WTC11 (cell line): ENCODE measurements at regions not wholly inside any gene's neighbourhood (a gene's known extent, or its start where the extent isn't known, plus 50 kb on each side); places are given as distances from the start of the nearest gene placed in this dataset.

Source experiments
- ATAC-seq: fragments of 200-7000 bp; cut with Tn5 transposase; 2 replicates; pipeline ENCODE4 v1.10.0; 2021; ENCODE audit warnings: mild to moderate bottlenecking, moderate library complexity
- CTCF ChIA-PET: fragments of 300-600 bp; sonication (Branson Sonifier 250); formaldehyde crosslinking; loops from one replicate; lab custom pipeline; 2021; ENCODE audit warnings: antibody characterized with exemption; lab: Charles Lee
- POLR2A ChIA-PET: fragments of 350-600 bp; sonication (Branson Sonifier 250); formaldehyde crosslinking; loops from one replicate; lab custom pipeline; 2021; ENCODE audit warnings: antibody characterized with exemption; lab: Charles Lee
- DNase-seq: peaks from one replicate; pipeline ENCODE4 v3.0.0; 2021; ENCODE audit warnings: low spot score
- H3K27ac Mint-ChIP-seq: 2 replicates; pipeline ENCODE4 v1.8.0; 2021; ENCODE audit warnings: mixed read lengths
- H3K27me3 Mint-ChIP-seq: 2 replicates; pipeline ENCODE4 v1.8.0; 2021; ENCODE audit warnings: low read depth, mild to moderate bottlenecking, moderate library complexity, mixed read lengths
- H3K36me3 Mint-ChIP-seq: 2 replicates; pipeline ENCODE4 v1.8.0; 2021; ENCODE audit warnings: mixed read lengths
- H3K4me1 Mint-ChIP-seq: 2 replicates; pipeline ENCODE4 v1.8.0; 2022; ENCODE audit warnings: mixed read lengths
- H3K4me3 Mint-ChIP-seq: 2 replicates; pipeline ENCODE4 v1.8.0; 2021; ENCODE audit warnings: mild to moderate bottlenecking, moderate library complexity, mixed read lengths
- H3K9me3 Mint-ChIP-seq: 2 replicates; pipeline ENCODE4 v1.8.0; 2021; ENCODE audit warnings: mixed read lengths
- ATF1 ChIP-seq: sonication (generic); formaldehyde crosslinking; IDR thresholded peaks from 2 replicates; pipeline ENCODE4 v1.8.1; 2023; ENCODE audit warnings: mild to moderate bottlenecking, moderate library complexity, missing genetic modification reagents
- CREM ChIP-seq: sonication (generic); formaldehyde crosslinking; IDR thresholded peaks from 2 replicates; pipeline ENCODE4 v1.8.1; 2022; ENCODE audit warnings: mild to moderate bottlenecking, missing genetic modification reagents, moderate library complexity
- EMX1 ChIP-seq: fragments of 250-450 bp; sonication (Bioruptor Pico); IDR thresholded peaks from 2 replicates; pipeline ENCODE4 v1.8.0; 2021; ENCODE audit warnings: mild to moderate bottlenecking
- MYBL2 ChIP-seq: sonication (generic); formaldehyde crosslinking; IDR thresholded peaks from 2 replicates; pipeline ENCODE4 v1.8.1; 2023; ENCODE audit warnings: mild to moderate bottlenecking, moderate library complexity, missing genetic modification reagents
- NFATC4 ChIP-seq: fragments of 250-450 bp; sonication (Bioruptor Pico); IDR thresholded peaks from 2 replicates; pipeline ENCODE4 v1.9.0; 2021; ENCODE audit warnings: mild to moderate bottlenecking
- NFYB ChIP-seq: sonication (generic); formaldehyde crosslinking; conservative IDR thresholded peaks from 2 replicates; pipeline ENCODE4 v1.8.0; 2022; ENCODE audit warnings: low read depth, missing genetic modification reagents
- NR2C2 ChIP-seq: sonication (generic); formaldehyde crosslinking; IDR thresholded peaks from 2 replicates; pipeline ENCODE4 v1.8.0; 2022; ENCODE audit warnings: mild to moderate bottlenecking, missing genetic modification reagents
- TEAD1 ChIP-seq: sonication (generic); formaldehyde crosslinking; IDR thresholded peaks from 2 replicates; pipeline ENCODE4 v1.8.0; 2022; ENCODE audit warnings: mild to moderate bottlenecking, missing genetic modification reagents
- TP53 ChIP-seq: sonication (generic); formaldehyde crosslinking; IDR thresholded peaks from 2 replicates; pipeline ENCODE4 v1.8.1; 2023; ENCODE audit warnings: mild to moderate bottlenecking, missing genetic modification reagents
- ZNF121 ChIP-seq: sonication (generic); formaldehyde crosslinking; IDR thresholded peaks from 2 replicates; pipeline ENCODE4 v1.8.0; 2023; ENCODE audit warnings: missing genetic modification reagents
- ZNF219 ChIP-seq: sonication (generic); formaldehyde crosslinking; IDR thresholded peaks from 2 replicates; pipeline ENCODE4 v1.8.0; 2023; ENCODE audit warnings: missing genetic modification reagents, mild to moderate bottlenecking, borderline replicate concordance
- ZNF423 ChIP-seq: fragments of 250-450 bp; sonication (Bioruptor Pico); IDR thresholded peaks from 2 replicates; pipeline ENCODE4 v2.1.2; 2022; ENCODE audit warnings: mild to moderate bottlenecking, moderate library complexity
- TF ChIP-seq, protein P1 (sequence below): sonication (generic); formaldehyde crosslinking; IDR thresholded peaks from 2 replicates; pipeline ENCODE4 v1.8.0; 2023; ENCODE audit warnings: mild to moderate bottlenecking, missing genetic modification reagents
- TF ChIP-seq, protein P2 (sequence below): sonication (generic); formaldehyde crosslinking; IDR thresholded peaks from 2 replicates; pipeline ENCODE4 v1.8.0; 2023; ENCODE audit warnings: missing genetic modification reagents, mild to moderate bottlenecking, borderline replicate concordance
- TF ChIP-seq, protein P3 (sequence below): fragments of 250-450 bp; sonication (Bioruptor Pico); IDR thresholded peaks from 2 replicates; pipeline ENCODE4 v2.1.2; 2022; ENCODE audit warnings: mild to moderate bottlenecking, moderate library complexity
- TF ChIP-seq, protein P4 (sequence below): sonication (generic); formaldehyde crosslinking; IDR thresholded peaks from 2 replicates; pipeline ENCODE4 v1.8.0; 2022; ENCODE audit warnings: mild to moderate bottlenecking, missing genetic modification reagents
- TF ChIP-seq, protein P5 (sequence below): fragments of 250-450 bp; sonication (Bioruptor Pico); IDR thresholded peaks from 2 replicates; pipeline ENCODE4 v1.8.0; 2021; ENCODE audit warnings: mild to moderate bottlenecking
- TF ChIP-seq, protein P6 (sequence below): sonication (generic); formaldehyde crosslinking; IDR thresholded peaks from 2 replicates; pipeline ENCODE4 v1.8.1; 2023; ENCODE audit warnings: mild to moderate bottlenecking, moderate library complexity, missing genetic modification reagents

DNA sequence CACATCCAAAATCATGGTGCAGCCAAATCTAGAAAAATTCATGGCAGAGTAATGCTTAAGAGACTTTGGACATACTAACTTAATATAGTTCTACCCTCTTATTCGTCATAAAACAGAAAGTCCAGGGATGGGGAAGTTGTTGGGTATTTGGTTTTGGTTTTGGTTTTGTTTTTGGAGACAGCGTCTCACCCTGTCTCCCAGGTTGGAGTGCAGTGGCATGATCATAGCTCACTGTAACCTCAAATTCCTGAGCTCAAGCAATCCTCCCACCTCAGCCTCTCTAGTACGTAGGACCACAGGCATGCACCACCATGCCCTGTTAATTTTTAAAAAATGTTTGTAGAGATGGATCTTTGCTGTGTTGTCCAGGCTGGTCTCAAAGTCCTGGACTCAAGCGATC, 271.8 kb upstream of the TENM3 start:
- TF ChIP-seq NFYB (CRISPR knock-in tag) = no peak
- TF ChIP-seq ZNF219 (CRISPR knock-in tag) = no peak
- TF ChIP-seq CREM = no peak
- no peak for TF ChIP-seq NFATC4 (CRISPR knock-in tag)
- TF ChIP-seq, protein P1, sequence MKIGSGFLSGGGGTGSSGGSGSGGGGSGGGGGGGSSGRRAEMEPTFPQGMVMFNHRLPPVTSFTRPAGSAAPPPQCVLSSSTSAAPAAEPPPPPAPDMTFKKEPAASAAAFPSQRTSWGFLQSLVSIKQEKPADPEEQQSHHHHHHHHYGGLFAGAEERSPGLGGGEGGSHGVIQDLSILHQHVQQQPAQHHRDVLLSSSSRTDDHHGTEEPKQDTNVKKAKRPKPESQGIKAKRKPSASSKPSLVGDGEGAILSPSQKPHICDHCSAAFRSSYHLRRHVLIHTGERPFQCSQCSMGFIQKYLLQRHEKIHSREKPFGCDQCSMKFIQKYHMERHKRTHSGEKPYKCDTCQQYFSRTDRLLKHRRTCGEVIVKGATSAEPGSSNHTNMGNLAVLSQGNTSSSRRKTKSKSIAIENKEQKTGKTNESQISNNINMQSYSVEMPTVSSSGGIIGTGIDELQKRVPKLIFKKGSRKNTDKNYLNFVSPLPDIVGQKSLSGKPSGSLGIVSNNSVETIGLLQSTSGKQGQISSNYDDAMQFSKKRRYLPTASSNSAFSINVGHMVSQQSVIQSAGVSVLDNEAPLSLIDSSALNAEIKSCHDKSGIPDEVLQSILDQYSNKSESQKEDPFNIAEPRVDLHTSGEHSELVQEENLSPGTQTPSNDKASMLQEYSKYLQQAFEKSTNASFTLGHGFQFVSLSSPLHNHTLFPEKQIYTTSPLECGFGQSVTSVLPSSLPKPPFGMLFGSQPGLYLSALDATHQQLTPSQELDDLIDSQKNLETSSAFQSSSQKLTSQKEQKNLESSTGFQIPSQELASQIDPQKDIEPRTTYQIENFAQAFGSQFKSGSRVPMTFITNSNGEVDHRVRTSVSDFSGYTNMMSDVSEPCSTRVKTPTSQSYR = no peak
- TF ChIP-seq NR2C2 (CRISPR knock-in tag) = no peak
- TF ChIP-seq, protein P2, sequence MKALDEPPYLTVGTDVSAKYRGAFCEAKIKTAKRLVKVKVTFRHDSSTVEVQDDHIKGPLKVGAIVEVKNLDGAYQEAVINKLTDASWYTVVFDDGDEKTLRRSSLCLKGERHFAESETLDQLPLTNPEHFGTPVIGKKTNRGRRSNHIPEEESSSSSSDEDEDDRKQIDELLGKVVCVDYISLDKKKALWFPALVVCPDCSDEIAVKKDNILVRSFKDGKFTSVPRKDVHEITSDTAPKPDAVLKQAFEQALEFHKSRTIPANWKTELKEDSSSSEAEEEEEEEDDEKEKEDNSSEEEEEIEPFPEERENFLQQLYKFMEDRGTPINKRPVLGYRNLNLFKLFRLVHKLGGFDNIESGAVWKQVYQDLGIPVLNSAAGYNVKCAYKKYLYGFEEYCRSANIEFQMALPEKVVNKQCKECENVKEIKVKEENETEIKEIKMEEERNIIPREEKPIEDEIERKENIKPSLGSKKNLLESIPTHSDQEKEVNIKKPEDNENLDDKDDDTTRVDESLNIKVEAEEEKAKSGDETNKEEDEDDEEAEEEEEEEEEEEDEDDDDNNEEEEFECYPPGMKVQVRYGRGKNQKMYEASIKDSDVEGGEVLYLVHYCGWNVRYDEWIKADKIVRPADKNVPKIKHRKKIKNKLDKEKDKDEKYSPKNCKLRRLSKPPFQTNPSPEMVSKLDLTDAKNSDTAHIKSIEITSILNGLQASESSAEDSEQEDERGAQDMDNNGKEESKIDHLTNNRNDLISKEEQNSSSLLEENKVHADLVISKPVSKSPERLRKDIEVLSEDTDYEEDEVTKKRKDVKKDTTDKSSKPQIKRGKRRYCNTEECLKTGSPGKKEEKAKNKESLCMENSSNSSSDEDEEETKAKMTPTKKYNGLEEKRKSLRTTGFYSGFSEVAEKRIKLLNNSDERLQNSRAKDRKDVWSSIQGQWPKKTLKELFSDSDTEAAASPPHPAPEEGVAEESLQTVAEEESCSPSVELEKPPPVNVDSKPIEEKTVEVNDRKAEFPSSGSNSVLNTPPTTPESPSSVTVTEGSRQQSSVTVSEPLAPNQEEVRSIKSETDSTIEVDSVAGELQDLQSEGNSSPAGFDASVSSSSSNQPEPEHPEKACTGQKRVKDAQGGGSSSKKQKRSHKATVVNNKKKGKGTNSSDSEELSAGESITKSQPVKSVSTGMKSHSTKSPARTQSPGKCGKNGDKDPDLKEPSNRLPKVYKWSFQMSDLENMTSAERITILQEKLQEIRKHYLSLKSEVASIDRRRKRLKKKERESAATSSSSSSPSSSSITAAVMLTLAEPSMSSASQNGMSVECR = no peak
- TF ChIP-seq MYBL2 (CRISPR knock-in tag) = no peak
- no peak for TF ChIP-seq TP53 (CRISPR knock-in tag)
- TF ChIP-seq, protein P3, sequence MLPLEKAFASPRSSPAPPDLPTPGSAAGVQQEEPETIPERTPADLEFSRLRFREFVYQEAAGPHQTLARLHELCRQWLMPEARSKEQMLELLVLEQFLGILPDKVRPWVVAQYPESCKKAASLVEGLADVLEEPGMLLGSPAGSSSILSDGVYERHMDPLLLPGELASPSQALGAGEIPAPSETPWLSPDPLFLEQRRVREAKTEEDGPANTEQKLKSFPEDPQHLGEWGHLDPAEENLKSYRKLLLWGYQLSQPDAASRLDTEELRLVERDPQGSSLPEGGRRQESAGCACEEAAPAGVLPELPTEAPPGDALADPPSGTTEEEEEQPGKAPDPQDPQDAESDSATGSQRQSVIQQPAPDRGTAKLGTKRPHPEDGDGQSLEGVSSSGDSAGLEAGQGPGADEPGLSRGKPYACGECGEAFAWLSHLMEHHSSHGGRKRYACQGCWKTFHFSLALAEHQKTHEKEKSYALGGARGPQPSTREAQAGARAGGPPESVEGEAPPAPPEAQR (CRISPR knock-in tag) = no peak
- TF ChIP-seq, protein P4, sequence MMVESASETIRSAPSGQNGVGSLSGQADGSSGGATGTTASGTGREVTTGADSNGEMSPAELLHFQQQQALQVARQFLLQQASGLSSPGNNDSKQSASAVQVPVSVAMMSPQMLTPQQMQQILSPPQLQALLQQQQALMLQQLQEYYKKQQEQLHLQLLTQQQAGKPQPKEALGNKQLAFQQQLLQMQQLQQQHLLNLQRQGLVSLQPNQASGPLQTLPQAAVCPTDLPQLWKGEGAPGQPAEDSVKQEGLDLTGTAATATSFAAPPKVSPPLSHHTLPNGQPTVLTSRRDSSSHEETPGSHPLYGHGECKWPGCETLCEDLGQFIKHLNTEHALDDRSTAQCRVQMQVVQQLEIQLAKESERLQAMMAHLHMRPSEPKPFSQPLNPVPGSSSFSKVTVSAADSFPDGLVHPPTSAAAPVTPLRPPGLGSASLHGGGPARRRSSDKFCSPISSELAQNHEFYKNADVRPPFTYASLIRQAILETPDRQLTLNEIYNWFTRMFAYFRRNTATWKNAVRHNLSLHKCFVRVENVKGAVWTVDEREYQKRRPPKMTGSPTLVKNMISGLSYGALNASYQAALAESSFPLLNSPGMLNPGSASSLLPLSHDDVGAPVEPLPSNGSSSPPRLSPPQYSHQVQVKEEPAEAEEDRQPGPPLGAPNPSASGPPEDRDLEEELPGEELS (CRISPR knock-in tag) = no peak
- TF ChIP-seq ZNF423 (CRISPR knock-in tag) = no peak
- TF ChIP-seq TEAD1 (CRISPR knock-in tag) = no peak
- TF ChIP-seq, protein P5, sequence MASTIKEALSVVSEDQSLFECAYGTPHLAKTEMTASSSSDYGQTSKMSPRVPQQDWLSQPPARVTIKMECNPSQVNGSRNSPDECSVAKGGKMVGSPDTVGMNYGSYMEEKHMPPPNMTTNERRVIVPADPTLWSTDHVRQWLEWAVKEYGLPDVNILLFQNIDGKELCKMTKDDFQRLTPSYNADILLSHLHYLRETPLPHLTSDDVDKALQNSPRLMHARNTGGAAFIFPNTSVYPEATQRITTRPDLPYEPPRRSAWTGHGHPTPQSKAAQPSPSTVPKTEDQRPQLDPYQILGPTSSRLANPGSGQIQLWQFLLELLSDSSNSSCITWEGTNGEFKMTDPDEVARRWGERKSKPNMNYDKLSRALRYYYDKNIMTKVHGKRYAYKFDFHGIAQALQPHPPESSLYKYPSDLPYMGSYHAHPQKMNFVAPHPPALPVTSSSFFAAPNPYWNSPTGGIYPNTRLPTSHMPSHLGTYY (CRISPR knock-in tag) = no peak
- TF ChIP-seq EMX1 (CRISPR knock-in tag) = no peak
- no peak for TF ChIP-seq ATF1
- TF ChIP-seq, protein P6, sequence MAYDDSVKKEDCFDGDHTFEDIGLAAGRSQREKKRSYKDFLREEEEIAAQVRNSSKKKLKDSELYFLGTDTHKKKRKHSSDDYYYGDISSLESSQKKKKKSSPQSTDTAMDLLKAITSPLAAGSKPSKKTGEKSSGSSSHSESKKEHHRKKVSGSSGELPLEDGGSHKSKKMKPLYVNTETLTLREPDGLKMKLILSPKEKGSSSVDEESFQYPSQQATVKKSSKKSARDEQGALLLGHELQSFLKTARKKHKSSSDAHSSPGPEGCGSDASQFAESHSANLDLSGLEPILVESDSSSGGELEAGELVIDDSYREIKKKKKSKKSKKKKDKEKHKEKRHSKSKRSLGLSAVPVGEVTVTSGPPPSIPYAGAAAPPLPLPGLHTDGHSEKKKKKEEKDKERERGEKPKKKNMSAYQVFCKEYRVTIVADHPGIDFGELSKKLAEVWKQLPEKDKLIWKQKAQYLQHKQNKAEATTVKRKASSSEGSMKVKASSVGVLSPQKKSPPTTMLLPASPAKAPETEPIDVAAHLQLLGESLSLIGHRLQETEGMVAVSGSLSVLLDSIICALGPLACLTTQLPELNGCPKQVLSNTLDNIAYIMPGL (CRISPR knock-in tag) = no peak
- TF ChIP-seq ZNF121 (CRISPR knock-in tag) = no peak
- POLR2A ChIA-PET = interaction anchor here (0.6 kb wide), 1 partner anchor 834 kb away, joined by 3 read pairs; no protein-coding TSS in a partner anchor
- Mint-ChIP-seq H3K36me3 (no peaks in the 10 kb centered on the region), H3K4me1 (peaks cover 17% of the 10 kb centered on the region), H3K4me3 (no peak overlapping the region), H3K27ac (no peak overlapping the region), H3K27me3 (no peaks in the 10 kb centered on the region), H3K9me3 (peaks cover 6% of the 10 kb centered on the region)
- CTCF ChIA-PET = no interaction called here
- no peak for DNase-seq
- no peak for ATAC-seq
